ENCODE measurements at regions not wholly inside any gene's neighbourhood (a gene's known extent, or its start where the extent isn't known, plus 50 kb on each side); places are given as distances from the start of the nearest gene placed in this dataset.

DNA sequence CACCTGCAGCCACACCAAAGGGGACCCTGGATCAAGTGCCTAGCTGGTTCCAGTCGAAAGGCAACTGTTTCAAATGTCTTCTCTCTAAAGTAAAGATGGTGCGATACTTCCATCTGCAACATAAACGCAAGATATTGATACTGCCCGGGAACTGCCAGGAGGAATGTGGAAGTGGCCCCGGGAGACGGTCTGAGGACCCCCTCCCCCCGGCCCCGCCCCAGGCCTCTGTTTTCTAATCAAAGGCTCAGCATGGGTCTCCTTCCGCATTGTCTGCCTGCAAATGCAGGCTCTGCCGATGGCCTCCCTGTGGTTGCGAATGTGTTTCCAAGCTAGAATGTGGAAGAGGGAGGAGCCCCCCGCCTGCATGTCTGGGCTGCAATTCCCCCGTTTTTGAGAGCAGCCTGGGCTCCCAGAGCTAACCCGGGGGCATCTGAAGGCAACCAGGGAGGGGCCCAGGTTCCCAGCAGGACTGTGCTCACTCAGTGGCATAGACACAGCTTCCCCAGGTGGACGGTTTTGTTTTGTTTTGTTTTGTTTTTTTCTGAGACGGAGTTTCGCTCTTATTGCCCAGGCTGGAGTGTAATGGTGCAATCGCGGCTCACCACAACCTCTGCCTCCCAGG lies 223.9 kb upstream of the PPP2R2D start:
- DNase-seq: no peak

DNA sequence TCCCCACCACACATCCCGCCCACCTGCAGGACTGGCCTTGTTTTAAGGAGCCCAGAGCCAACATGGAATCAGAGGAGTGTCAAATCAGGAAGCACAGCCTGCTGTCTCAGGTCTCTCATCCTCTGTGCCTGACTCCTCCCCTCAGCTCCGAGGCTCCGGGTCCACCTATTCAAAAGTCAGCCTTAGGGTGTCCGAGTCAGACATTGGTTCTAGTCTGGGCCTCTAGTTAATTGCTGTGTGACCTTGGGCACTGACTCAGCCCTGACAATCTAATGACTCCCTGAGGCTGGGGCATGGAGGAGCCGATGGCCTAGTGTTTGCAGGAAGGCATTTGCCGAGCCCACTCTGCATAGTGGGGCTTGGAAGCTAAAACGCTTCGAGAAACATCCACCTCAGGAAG lies 223.1 kb upstream of the PPP2R2D start:
- DNase-seq: no peak

DNA sequence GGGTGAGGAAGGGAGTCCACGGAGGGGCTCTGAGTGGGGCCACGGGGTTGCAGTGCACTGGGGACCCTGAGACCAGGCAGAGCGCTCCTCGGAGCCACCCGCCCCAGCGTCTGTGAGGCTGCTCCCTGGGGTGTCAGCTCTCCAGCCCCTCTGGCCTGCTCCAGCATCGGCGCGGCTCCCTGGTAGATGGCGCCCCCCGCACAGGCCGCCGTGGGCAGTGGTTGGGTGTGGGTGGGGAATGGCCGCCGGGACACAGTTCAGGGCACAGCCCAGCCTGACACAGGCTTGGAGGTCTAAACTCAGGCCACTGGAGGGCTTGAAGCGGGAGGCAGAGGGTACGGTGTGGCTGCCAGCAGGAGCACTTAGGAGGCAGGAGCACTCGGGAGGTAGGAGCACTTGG lies 222.6 kb upstream of the PPP2R2D start:
- DNase-seq: no peak

DNA sequence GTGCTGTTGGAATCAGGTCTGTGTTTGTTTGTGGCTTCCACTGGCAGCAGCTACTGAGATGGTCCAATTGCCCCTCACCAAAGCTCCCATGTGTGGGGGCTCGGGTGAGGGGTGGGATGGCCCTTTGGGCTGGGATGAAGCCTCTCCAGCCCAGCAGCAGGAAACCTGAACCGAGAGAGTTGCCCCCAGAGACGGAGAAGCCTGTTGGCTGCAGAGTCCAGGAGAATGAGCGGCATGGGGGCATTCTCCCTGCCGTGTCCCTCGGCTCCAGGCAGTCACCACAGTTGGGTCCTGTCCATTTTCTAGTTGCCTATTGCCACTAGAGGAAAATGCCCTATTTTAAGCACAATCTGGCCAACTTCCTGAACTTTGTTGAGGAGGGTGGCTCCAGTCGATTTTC lies 222.2 kb upstream of the PPP2R2D start:
- no peak for DNase-seq

DNA sequence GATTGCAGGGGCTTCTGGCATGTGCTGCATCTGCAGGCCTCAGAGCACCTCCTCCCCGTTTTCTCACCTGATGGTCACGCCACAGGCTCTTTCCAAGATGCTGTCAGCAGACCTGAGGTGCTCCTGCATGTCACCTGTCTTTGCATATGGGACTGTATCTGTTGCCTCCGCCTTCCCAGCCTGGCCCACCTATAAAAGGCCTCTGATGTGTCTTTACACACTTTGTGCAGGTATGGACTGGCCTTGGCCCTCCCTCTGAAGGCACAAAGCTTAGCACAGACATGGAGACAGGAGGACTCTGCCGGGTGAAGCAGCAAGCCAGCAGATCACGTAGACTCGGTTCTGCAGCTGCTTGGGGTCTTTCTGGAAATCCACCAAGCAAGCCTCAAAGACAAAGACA lies 220.9 kb upstream of the PPP2R2D start:
- DNase-seq: no peak

DNA sequence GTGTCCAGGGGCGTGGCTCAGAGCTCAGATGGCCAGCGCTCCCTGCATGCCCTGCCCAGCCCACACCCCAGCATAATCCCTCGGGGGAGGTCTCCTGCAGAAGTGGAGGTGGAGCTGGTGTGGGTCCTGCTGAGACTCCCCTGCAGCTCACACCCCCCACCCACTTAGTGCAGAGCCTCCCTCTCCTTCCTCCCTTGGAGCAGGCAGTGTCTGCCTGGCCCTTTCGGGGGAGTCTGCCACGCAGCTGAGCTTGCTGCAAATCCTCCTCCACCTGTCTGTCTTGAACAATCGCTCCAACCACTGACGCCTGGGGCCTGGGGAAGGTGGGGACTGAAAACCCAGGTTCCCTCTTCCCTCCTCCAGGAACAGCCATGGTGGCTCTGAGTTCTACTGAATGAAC lies 219.7 kb upstream of the PPP2R2D start:
- no peak for DNase-seq

DNA sequence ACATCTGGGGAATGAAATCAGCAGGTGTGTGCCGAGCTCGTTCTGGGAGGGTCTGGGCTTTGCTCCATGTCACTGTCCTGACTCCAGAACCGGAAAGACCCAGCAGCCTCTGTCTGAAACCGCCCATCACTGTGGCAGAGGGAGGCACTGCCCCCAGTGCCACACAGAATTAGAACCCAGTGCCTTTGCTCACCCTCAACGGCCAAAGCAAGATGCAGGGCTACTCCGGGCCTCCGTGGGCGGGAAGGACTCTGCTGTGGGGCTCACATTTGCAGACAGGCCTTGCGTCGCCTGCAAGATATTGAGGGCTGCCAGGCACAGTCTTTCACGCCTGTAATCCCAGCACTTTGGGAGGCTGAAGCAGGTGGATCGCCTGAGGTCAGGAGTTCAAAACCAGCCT lies 219.2 kb upstream of the PPP2R2D start:
- no peak for DNase-seq

DNA sequence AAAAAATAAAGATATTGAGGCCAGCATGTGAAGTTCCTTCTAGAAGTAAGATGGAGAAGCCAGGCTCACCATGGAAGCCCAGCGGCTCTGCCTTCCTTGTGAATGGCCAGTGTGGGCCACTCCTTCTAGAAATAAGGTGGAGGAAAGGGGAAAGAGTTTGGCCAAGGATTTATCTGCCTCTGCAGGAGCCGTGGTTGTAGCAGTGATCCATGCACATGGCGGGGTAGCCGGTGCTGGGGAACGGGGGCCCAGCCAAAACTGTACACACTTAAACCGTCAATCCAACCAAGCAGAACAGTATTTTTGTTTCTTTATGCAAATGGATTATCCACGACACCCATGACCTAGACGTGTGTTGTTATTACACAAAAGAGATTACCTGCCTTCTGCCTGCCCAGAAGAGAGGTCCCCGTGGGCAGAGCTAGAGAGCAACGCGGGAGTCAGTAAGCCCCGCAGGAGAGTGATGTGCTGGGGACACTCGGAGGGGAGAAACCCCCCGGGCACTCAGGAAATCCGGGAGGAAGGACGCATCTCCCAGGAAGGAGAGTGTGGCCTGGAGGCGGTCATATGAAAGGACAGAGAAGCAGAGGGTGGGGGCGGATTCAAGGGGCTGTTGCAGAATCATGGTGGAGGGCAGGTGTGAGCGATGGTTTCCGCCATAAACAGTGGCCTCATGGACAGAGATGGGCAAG lies 218.4 kb upstream of the PPP2R2D start:
- DNase-seq: no peak

DNA sequence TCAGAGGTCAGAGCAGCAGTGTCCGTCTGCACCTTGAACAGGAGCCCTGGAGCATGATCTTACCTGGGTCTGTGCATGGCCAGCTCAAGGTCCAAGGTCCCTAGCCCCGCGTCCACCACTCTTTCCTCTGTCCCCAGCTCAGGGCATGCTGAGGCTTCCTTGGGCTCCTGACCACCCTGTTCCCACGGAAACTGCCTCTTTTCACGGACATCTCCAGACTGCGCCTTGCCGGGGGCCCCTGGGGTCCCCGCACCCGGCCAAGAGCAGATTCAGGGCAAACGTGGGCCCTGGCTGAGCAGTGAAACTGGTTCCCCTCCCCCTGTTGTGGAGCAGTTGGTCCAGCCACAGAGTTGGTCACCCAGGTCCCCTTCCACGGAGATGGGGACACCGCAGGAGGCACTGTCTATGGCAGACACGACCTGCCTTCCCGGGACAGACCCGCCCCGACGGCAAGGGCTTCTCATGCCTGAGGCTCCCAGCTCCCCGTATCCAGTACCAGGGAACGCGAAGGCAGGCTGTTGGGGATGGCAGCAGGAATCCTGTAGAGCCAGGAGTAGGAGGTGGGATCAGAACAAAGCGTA lies 217.4 kb upstream of the PPP2R2D start:
- DNase-seq: no peak

DNA sequence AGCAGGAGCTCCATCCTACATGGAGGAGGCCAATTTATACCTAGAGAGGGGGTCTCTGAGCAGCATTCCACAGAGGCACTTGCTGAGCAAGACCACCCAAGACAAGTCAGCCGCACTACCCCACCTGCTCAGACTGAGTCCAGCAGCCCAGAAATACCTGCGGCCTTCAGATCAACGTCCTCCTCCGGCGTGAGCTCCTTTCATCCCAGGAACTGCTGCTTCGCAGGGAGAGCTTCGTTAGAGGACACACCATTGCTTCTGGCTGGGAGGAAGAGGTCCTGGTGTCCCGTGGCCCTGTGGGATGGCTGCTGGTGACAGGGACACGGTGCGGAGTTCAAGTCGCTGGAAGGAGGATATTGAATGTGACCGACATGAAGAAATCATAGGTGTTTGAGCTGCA lies 216.9 kb upstream of the PPP2R2D start:
- no peak for DNase-seq

DNA sequence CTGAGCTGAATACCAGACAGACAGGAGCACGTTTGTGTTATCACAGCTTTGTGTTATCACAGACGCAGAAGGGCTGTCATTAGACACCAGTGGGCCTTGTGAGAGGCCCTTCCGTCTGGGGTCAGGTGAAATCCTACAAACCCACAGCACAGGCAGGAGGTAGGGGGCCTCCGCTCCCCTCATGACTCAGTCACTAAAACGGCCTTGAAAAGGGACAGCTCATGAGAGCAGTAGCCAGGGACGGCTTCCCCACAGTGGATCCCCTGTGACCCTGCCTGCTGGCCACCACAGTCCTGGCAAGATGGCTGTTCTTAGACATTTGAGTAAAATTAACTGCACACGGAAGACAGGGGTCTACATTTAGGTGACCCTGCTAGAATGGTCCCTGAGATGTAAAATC lies 215.8 kb upstream of the PPP2R2D start:
- no peak for DNase-seq

DNA sequence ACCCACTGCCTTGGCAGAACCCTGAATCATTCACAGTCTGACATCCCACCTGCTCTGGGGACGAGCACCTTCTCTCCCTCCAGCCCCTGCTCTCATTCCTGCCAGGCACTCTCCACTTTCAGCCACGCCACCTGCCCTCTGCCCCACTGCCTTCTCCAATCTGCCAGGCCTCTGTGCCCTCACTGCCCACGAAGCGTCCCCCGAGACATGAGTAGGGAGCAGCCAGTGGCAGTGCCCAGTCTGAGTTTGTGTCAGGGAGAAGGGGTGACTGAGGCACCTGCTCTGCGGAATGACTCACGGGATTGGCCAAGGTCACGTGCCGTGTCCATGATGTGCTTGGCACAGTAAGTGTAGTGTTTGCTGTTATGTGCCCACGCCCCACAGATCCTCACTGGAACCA lies 215.2 kb upstream of the PPP2R2D start:
- no peak for DNase-seq

DNA sequence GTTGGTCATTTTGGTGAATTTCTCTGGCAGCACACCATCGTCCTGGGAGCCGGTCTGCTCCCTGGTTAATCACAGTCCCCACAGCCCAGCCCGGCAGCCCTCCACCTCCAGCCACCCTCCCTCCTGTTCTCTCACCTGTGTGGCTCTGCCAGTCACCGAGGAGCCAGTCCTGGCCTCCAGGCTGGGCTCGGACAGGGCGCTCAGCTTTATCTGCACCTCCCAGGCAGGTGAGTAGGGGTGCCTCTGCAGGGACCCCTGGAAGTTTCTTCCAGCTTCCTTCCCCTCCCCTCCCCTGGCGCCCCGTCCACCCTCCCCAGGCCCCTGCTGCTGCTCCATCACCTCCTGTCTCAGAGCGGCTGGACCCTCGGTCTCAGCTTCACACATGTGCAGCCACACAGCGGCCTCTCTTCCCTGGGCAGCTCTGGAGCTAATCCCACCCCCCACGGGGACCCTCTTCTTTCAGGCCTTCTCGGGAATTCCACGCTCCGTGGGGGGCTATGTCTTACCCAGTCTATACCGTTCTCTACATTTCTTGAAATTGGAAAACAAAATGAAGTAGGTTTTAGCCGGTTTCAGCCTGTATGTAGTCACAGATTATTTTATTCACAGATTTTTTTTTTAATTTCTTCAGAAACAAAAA lies 213.9 kb upstream of the PPP2R2D start:
- DNase-seq: no peak

DNA sequence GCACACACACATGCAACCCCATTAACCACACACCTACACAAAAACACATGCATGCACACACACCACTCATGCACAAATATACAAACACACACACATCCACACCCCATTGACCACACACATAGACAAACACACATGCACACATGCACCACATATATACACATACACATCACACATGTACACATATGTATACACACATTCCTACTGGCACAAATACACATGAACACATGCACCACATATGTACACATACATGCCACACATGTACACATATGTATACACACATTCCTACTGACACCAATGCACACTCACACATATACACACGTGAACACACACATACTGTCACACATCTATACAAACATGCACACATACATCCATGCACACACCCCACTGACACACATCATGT lies 212.5 kb upstream of the PPP2R2D start:
- DNase-seq: no peak

DNA sequence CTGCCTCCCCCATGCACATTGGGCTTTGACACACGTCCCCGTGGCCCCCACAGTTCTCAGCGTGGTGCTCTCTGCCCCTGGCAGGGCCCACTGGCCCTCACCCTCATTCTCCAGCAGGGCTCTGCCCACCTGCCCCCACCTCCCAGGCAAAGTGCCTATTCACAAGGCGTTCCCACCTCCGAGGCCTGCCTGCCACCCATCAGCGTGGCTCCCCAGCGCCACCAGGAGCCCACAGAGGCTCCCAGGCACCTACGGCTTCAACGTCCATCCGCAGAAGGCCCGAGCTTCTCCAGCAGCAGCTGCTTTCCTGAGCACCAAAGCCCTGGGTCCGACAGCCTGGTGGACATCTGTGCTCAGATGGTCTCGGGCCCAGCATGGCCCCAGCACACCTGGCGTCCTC lies 211.8 kb upstream of the PPP2R2D start:
- DNase-seq: no peak

DNA sequence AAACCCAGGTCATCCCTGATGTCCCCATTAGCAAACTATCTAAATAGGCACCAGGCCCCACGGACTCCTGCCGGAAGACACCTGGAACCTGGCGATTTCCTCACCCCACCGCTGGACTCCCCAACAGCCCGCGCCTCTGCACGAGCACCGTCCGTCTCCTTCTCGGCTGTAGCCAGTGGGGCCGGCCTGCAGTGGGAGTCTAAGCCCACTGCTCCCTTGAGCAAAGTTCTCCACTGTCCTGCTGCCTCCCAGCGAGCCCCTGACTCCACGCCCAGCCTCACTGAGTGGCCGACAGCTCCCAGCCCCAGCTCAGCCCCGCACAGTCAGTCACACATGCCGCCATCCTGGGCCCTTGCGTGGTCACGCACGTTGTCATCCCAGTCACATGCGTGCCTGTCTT lies 211.3 kb upstream of the PPP2R2D start:
- no peak for DNase-seq

DNA sequence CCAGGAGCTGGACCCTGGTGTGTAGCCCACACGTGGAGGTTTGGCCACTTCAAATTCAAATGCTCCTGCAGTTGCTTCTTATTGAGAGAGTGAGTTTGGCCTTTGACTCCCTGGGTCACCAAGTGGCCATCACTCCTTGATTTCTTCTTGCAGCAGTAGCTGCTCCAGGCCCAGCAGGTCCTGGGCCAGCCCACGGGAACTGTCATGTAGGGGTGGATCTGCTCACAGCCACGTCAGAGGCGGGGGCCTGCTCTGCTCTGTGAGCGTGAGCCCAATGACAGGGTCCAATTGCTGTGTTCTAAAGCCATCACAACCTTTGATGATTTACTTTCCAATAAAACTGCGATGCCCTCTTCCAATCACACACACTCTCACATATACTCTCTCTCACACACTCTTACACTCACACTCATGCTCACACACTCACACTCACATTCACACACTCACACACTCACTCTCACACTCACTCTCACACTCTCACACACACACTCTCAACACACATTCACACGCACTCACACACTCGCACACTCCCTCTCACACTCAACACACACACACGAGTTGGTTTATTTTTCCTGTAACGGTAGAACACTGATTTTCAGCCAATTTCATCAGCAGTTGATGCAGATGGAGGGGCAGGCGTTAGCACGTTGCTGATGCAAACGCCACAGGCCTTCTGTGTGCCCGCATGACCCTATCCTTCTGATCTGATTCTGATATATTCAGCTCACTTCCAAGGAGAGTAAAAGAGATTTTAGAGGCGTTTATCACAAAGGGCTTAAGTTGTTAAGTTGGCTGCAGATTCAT lies 210.7 kb upstream of the PPP2R2D start:
- DNase-seq: no peak

DNA sequence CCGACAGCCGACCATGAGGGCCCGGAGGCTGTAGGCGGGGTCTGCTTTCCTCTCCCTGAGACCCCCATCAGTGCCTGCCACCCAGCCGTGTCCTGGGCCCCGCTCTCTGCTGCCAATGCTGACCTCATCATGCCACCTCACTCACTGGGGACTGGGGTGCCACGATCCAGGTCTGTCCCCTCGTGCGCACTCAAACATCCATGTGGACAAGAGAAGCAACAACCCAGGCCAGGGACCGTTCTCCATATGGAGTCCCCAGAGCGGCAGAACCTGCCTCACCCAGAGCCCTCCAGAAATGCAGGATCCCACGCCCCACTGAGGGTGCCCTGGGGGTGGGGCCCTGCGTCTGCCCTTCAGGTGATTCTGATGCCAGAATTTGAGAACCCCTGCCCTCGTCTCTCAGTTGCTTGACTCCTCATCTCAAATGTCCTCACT lies 210.0 kb upstream of the PPP2R2D start:
- no peak for DNase-seq

DNA sequence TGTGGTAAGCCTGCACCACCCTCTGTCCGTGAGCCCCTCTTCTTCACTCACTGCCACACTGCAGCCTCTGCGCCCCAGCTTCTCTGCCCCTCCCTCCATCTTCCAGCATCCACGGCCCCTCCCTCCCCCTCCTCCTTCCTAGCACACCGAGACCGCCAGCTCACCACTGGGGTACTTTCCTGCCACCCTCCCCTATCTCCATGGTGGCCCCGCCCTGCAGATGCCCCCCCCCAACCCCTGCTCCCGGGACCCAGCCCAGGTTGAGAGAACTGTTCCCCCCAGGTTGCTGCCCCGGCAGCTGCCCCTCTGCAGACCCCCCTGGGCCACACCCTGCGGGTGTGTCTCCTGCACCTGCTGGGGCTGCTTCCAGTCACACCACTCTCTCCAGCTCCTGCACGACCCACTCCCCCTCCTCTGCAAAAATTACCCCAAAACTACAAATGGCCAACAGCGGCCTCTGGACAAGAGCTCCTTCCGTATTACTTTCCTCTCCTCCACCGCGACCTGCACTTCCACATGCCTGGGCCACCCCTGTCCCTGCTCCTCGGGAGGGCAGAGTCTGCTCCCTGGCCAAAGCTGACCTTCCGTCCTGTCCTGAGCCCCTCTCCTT lies 209.2 kb upstream of the PPP2R2D start:
- no peak for DNase-seq

DNA sequence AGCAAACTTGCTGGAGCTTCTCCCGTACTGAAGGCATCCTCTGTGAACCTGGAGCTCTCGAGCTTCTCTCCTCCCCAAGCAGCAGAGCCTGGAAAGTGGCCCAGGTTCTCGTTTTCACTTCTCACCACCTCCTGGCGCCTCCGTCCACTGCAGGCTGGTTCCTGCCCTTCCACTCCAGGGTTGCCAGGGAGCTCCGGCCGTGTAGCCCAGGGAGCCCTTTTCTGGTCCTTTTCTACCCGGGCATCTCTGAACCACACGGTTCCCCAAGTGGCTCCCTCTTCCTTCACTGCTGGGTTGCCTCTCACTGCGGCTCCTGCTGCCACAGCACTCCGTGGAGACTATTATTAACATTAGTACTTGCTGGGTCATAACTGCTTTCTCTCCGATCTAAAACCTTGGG lies 208.6 kb upstream of the PPP2R2D start:
- no peak for DNase-seq

DNA sequence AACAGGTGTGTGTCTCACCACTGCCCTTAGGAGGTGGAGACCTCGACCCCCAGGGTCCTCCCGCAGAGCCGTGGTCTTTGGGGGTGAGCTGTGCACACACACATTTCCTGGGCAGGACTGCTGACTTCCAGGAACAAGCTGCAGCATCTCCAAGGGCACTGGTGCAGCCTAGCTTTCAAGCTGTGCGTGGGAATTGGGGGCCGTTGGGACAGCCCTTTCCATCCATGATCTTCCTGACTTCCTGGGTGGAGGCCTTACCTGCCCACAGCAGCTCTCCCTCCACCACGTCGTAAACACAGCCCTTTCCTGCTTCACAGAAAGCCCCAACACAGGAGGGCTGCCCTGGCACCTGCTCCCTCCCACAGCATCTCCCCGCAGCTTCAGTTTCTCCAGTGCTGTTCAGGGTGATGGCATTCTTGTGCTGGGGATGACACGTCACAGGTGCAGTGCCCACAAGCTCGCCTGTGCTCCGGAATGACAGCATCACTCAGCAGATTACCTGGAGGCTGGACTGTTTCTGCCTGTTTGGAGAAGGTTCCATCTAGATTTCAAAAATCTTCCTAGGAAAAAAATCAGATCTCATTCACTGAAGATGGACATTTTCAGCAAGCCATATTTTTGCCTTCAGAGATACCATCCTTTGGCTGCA lies 208.0 kb upstream of the PPP2R2D start:
- no peak for DNase-seq

DNA sequence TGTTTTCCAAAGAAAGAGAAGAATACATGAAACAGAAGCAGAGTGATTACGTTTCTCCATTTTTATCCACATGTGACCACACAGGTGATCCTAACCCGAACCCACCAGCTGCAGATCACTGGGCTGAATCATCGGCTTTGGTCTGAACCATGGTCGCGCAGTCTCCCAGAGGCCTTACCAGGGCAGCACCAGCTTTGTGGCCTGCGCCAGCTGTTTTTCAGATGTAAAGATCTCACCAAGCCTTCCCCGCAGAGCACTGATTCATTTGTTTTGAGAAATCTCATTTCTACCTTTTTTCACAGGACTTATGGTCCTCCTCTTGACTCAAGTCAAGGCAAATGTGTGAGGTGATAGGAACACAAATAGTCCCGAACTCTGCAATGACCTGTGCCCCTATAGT lies 207.0 kb upstream of the PPP2R2D start:
- DNase-seq: no peak

Measured in T-helper 9 cell (primary cell).